Heart right ventricle (tissue), 16 donors: ENCODE measurements at regions not wholly inside any gene's neighbourhood (a gene's known extent, or its start where the extent isn't known, plus 50 kb on each side); places are given as distances from the start of the nearest gene placed in this dataset.

ENCODE experiments used
- ATAC-seq, 8 donors: fragments of 200-7000 bp; cut with Tn5 transposase; one replicate each; pipeline ENCODE4 v1.9.1; 2020; ENCODE audit warnings: mild to moderate bottlenecking in 8 of 8, moderate library complexity in 8 of 8, moderate number of reproducible peaks in 1 of 8
- DNase-seq, 2 donors: peaks; one replicate each; pipeline ENCODE4 v3.0.0-alpha.2; 2020
- H3K27ac ChIP-seq, 10 donors: fragments of 200-600 bp; sonication (generic) in 2 of 10; one replicate each; pipeline versions ENCODE4 v1.5.0 to v1.8.0; 2020 to 2022; ENCODE audit warnings: mild to moderate bottlenecking in 3 of 10
- H3K27me3 ChIP-seq, 7 donors: fragments of 200-600 bp; one replicate each; pipeline ENCODE4 v1.8.0; 2021 to 2022; ENCODE audit warnings: mild to moderate bottlenecking in 2 of 7
- H3K36me3 ChIP-seq, 9 donors: fragments of 200-600 bp; sonication (generic) in 1 of 9; one replicate each; pipeline versions ENCODE4 v1.5.0 to v1.8.0; 2020 to 2022; ENCODE audit warnings: mild to moderate bottlenecking in 2 of 9
- H3K4me1 ChIP-seq, 9 donors: fragments of 200-600 bp; sonication (generic) in 1 of 9; one replicate each; pipeline versions ENCODE4 v1.5.0 to v1.8.0; 2020 to 2022; ENCODE audit warnings: mild to moderate bottlenecking in 4 of 9
- H3K4me3 ChIP-seq, 10 donors: fragments of 200-600 bp; sonication (generic) in 2 of 10; one replicate each; pipeline versions ENCODE4 v1.5.0 to v1.8.0; 2020 to 2022; ENCODE audit warnings: mild to moderate bottlenecking in 7 of 10, moderate library complexity in 2 of 10
- H3K9me3 ChIP-seq, 11 donors: fragments of 200-600 bp in 10 of 11; sonication (generic) in 2 of 11; one replicate each; pipeline versions ENCODE4 v1.5.0 to v1.8.0; 2013 to 2022; ENCODE audit warnings: mild to moderate bottlenecking in 2 of 11, control low read depth in 1 of 11, moderate library complexity in 1 of 11
- CTCF ChIP-seq, 9 donors: fragments of 200-600 bp; sonication (generic) in 2 of 9; IDR thresholded peaks; one replicate each; pipeline versions ENCODE4 v1.5.0 to v1.8.0; 2021 to 2022; ENCODE audit warnings: antibody characterized with exemption in 9 of 9, mild to moderate bottlenecking in 5 of 9, moderate library complexity in 1 of 9
- WGBS, 2 donors: extraction: QIAGEN DNeasy Blood & Tissue Kit; methylation state at CpG; one replicate each; pipeline ENCODE4 v1.1.7; 2013; ENCODE audit warnings: inconsistent platforms in 1 of 2; 5-methylcytosine and 5-hydroxymethylcytosine counted together
- intact Hi-C, 10 donors: fragments of 100-400 bp; cut with DNase I; formaldehyde crosslinking; loops; one replicate each; pipeline versions ENCODE4 v1.11.1 to v1.14.2; 2022
- donor health status: Arrhythmogenic right ventricular cardiomyopathy.
- donor health status: ischemic (EF 13 %, LVEDD 7.1; RV severe dilation, severe dysfunction).
- donor health status: healthy with polysubstance abuse.
- donor health status: DM: no; HTN: yes; CAD: no.
- donor health status: DM: no; HTN: no; CAD: no.
- donor health status: ischemic (EF 25% LVEDD 6.9; RV normal size, moderate dysfunction).
- donor health status: ischemic (EF 25% LVEDD 5.7; RV mildly dilated, moderate dysfunction).
- donor health status: healthy.
- donor health status: DM: yes; HTN: yes; CAD: no.
- donor health status: Ischemic cardiomyopathy.
- donor health status: ischemic (EF 35%, LVEDD 5.7; RV mildly dilated, moderate dysfunction).
- donor health status: nonischemic (EF 11% LVEDD 7.7; RV severe dilation, severe dysfunction).
- donor health status: DM: yes; HTN: yes; CAD: no.
- donor health status: PGD.
- donor health status: ischemic (EF 29% LVEDD 5.4; RV normal size, mild dysfunction).
- donor health status: nonischemic (EF 23%, LVEDD 6.1; RV moderate dilation, normal function).

DNA sequence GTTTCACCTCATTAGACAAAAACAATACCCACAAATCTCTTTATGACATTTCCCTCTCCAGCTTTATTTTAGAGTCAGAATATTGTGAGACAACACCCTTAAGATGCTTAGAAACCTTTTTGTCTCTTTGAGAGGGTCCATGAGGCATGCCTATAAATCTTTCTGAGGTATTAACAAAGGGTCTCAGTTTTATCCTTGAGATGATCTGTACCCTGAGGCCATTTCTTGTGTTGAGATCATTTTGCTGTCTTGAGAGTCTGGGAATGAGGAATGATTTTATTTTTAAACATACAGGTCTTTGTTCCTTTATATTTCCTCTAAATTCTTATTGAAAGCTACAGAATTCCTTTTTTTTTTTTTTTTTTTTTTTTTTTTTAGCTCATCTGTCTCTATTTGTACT lies 179.7 kb upstream of the HS3ST4 start:
- Histone ChIP-seq H3K9me3 (peaks cover 0 to 8% (median 0%) of the 10 kb centered on the region in 11 donors), H3K36me3 (no peaks in the 10 kb centered on the region), H3K27me3 (peaks cover 0 to 5% (median 0%) of the 10 kb centered on the region in 7 donors), H3K27ac (no peak overlapping the region), H3K4me3 (no peak overlapping the region), H3K4me1 (no peaks in the 10 kb centered on the region)
- intact Hi-C loops, result no loop called here
- no peak for TF ChIP-seq CTCF (IDR thresholded peaks at IDR 0.05)
- ATAC-seq (no peak), DNase-seq (no peak)

DNA sequence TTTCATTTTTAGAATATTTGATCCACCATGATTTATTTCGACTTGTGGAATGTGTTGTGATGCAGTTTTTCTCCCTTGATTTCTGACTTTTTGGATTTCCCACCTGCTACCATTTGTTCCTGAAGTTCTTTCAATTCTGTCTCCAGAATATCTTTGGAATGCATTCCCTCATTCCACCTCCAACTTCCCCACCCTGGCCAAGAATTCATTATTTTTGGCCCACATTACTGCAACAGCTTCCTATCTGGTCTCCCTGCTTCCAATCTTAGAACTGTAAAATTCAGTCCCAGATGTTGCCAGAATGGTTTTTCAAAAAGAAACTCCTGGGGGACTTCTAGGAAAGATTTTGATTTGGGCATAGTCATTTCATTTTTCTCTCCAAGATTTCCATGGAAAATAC lies 182.3 kb upstream of the HS3ST4 start:
- H3K27me3 ChIP-seq, result peaks cover 0 to 5% (median 0%) of the 10 kb centered on the region in 7 donors
- TF ChIP-seq CTCF (IDR thresholded peaks at IDR 0.05), result no peak
- no peaks in the 10 kb centered on the region for H3K36me3 ChIP-seq
- no peak overlapping the region for H3K4me3 ChIP-seq
- intact Hi-C loops, result no loop called here
- H3K4me1 ChIP-seq, result no peaks in the 10 kb centered on the region
- no peak overlapping the region for H3K27ac ChIP-seq
- WGBS, 2 donors, result 31 to 38% methylated on average over 1 of the region's 1 CpG
- peaks cover 0 to 5% (median 0%) of the 10 kb centered on the region in 11 donors for H3K9me3 ChIP-seq
- DNase-seq (no peak), ATAC-seq (no peak)

DNA sequence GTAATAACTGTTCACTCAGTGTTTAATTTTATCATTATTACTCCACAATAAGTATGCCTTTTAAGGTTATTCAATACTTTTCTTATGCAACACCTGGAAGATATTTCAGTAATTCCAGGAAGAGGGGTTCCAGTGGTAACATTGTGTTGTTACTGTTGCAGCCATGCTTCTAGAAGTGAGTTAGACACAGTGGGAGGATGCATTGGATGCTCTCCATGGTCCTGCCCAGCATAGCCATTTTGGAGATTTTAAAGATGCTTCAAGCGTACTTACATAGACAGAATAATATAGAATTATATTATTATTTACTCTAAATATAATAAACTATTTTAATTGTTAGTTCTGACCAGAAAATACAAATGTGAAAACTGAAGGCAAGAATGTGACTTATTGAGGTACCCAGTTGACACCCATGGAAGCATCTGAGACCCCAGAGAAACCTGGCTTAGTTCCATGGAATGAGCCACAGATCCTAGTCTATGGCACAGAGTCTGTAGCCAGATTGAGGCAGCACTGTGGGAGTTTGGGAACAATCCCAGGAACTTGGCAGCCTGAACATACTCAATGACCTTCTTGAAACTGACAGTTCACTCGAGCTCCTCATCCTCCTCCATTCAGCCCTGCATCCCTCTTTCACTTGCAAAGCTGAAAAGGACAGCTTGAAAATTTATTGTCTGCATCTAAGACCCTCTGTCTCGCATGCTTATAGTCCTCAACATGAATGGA lies 190.1 kb upstream of the HS3ST4 start:
- Histone ChIP-seq H3K27ac (no peak overlapping the region), H3K27me3 (peaks cover 0 to 3% (median 0%) of the 10 kb centered on the region in 7 donors), H3K9me3 (no peaks in the 10 kb centered on the region), H3K36me3 (no peaks in the 10 kb centered on the region), H3K4me1 (no peaks in the 10 kb centered on the region), H3K4me3 (no peak overlapping the region)
- intact Hi-C loops, result no loop called here
- DNase-seq (no peak), ATAC-seq (no peak)
- TF ChIP-seq CTCF (IDR thresholded peaks at IDR 0.05), result no peak
- WGBS, 2 donors, result 55 to 65% methylated on average over 3 of the region's 3 CpGs

DNA sequence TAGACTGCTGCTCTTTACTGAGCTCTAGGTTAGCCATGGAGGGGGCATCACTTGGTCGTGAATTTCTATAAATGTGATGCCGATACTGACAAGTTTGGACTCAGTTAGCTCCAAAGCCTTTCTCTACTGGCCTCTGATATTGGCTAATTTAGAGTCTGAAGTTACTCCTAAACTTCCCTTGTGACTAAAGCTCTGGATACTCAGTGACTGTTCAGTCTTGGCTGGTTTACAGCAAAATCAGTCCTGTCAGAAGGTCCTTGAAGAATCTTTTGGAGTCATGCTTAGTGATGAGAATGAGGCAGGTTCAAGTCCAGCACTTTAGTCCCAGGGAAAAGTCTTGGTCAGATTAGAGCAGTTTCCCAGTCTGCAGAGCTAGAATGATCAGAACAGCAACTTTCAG lies 197.5 kb upstream of the HS3ST4 start:
- Histone ChIP-seq H3K27me3 (no peaks in the 10 kb centered on the region), H3K36me3 (no peaks in the 10 kb centered on the region), H3K4me1 (no peaks in the 10 kb centered on the region), H3K9me3 (peaks cover 0 to 17% (median 0%) of the 10 kb centered on the region in 11 donors), H3K27ac (no peak overlapping the region), H3K4me3 (no peak overlapping the region)
- TF ChIP-seq CTCF (IDR thresholded peaks at IDR 0.05), result no peak
- DNase-seq (no peak), ATAC-seq (no peak)
- 81 to 83% methylated on average over 2 of the region's 2 CpGs for WGBS, 2 donors
- intact Hi-C loops, result no loop called here
